ENCODE measurements at regions not wholly inside any gene's neighbourhood (a gene's known extent, or its start where the extent isn't known, plus 50 kb on each side); places are given as distances from the start of the nearest gene placed in this dataset.

- TF ChIP-seq HDAC2 (IDR thresholded peaks at IDR 0.05), result no peak
- TF ChIP-seq, protein P1, sequence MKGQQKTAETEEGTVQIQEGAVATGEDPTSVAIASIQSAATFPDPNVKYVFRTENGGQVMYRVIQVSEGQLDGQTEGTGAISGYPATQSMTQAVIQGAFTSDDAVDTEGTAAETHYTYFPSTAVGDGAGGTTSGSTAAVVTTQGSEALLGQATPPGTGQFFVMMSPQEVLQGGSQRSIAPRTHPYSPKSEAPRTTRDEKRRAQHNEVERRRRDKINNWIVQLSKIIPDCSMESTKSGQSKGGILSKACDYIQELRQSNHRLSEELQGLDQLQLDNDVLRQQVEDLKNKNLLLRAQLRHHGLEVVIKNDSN (CRISPR knock-in tag; IDR thresholded peaks at IDR 0.05), result no peak
- no peak for TF ChIP-seq LCOR (CRISPR knock-in tag; IDR thresholded peaks at IDR 0.05)
- no peak for TF ChIP-seq MCM7 (IDR thresholded peaks at IDR 0.05)
- TF ChIP-seq NR1H2 (CRISPR knock-in tag; IDR thresholded peaks at IDR 0.05), result no peak
- TF ChIP-seq THAP7 (CRISPR knock-in tag; IDR thresholded peaks at IDR 0.05), result no peak
- no peak for TF ChIP-seq ZBTB2 (IDR thresholded peaks at IDR 0.05)
- TF ChIP-seq CEBPB (tag; IDR thresholded peaks at IDR 0.05), result no peak
- TF ChIP-seq POLR2A (conservative IDR thresholded peaks at IDR 0.05), result no peak
- no peak for TF ChIP-seq TEAD4 (IDR thresholded peaks at IDR 0.05; ENCODE audit: low read length)
- no peak for TF ChIP-seq TEAD4 (CRISPR knock-in tag; IDR thresholded peaks at IDR 0.05; ENCODE audit: borderline replicate concordance)
- TF ChIP-seq BHLHE40 (IDR thresholded peaks at IDR 0.05; ENCODE audit: low read length), result no peak
- TF ChIP-seq MEF2D (tag; conservative IDR thresholded peaks at IDR 0.05; ENCODE audit: low read depth), result no peak
Observed at GRCh38 chr5:127998950-127999615, 84.5 kb upstream of the SLC12A2 start.
